Liver (tissue), 8 donors: ENCODE measurements at regions not wholly inside any gene's neighbourhood (a gene's known extent, or its start where the extent isn't known, plus 50 kb on each side); places are given as distances from the start of the nearest gene placed in this dataset.

Experiments used
- DNase-seq: peaks from one replicate; pipeline ENCODE4 v3.0.0-alpha.2; 2017; ENCODE audit warnings: low spot score
- H3K27ac ChIP-seq, 2 donors: one replicate each; pipeline ENCODE4 v1.7.0; 2013; ENCODE audit warnings: inconsistent platforms in 2 of 2, low read length in 2 of 2, control low read depth in 1 of 2, low read depth in 1 of 2, mild to moderate bottlenecking in 1 of 2
- H3K27me3 ChIP-seq, 4 donors: one replicate each; pipeline versions ENCODE4 v1.6.1 to v1.7.0; 2013; ENCODE audit warnings: low read length in 3 of 4, inconsistent platforms in 1 of 4, mild to moderate bottlenecking in 1 of 4, moderate library complexity in 1 of 4; ENCODE audit not compliant: control insufficient read depth in 4 of 4, insufficient read depth in 4 of 4
- H3K36me3 ChIP-seq, 4 donors: one replicate each; pipeline versions ENCODE4 v1.6.1 to v1.7.0; 2013; ENCODE audit warnings: low read length in 3 of 4, mild to moderate bottlenecking in 3 of 4, low read depth in 1 of 4, moderate library complexity in 1 of 4; ENCODE audit not compliant: control insufficient read depth in 4 of 4, insufficient read depth in 3 of 4
- H3K4me1 ChIP-seq, 4 donors: one replicate each; pipeline versions ENCODE4 v1.6.1 to v1.7.0; 2013; ENCODE audit warnings: low read length in 3 of 4, mild to moderate bottlenecking in 3 of 4, moderate library complexity in 1 of 4; ENCODE audit not compliant: control insufficient read depth in 4 of 4, insufficient read depth in 4 of 4
- H3K4me3 ChIP-seq, 3 donors: one replicate each; pipeline versions ENCODE4 v1.6.1 to v1.7.0; 2013; ENCODE audit warnings: low read length in 3 of 3, control low read depth in 1 of 3, low read depth in 1 of 3, mild to moderate bottlenecking in 1 of 3
- H3K9ac ChIP-seq, 2 donors: one replicate each; pipeline ENCODE4 v1.7.0; 2013; ENCODE audit warnings: low read length in 2 of 2, mild to moderate bottlenecking in 2 of 2, moderate library complexity in 2 of 2, control low read depth in 1 of 2, low read depth in 1 of 2
- H3K9me3 ChIP-seq, 4 donors: one replicate each; pipeline versions ENCODE4 v1.6.1 to v1.7.0; 2013; ENCODE audit warnings: low read length in 3 of 4; ENCODE audit not compliant: control insufficient read depth in 4 of 4
- ATF3 ChIP-seq: IDR thresholded peaks from 2 replicates; pipeline ENCODE4 v1.6.1; 2016; ENCODE audit warnings: antibody characterized with exemption
- CTCF ChIP-seq: fragments of 150-350 bp; IDR thresholded peaks from 2 replicates; pipeline ENCODE4 v1.5.1; 2017; ENCODE audit warnings: improper control_type of control experiment, low read depth, low read length; ENCODE audit not compliant: missing input control
- EGR1 ChIP-seq, 2 donors: IDR thresholded peaks; 2 replicates each; pipeline ENCODE4 v1.6.1; 2016 to 2018; ENCODE audit warnings: antibody characterized with exemption in 2 of 2, low read depth in 2 of 2
- FOXA1 ChIP-seq: IDR thresholded peaks from 2 replicates; pipeline ENCODE4 v1.6.1; 2016; ENCODE audit warnings: antibody characterized with exemption
- FOXA2 ChIP-seq: IDR thresholded peaks from 2 replicates; pipeline ENCODE4 v1.6.1; 2016; ENCODE audit warnings: antibody characterized with exemption
- GABPA ChIP-seq, 2 donors: IDR thresholded peaks in 1 of 2; conservative IDR thresholded peaks in 1 of 2; 2 replicates each; pipeline ENCODE4 v1.6.1; 2016; ENCODE audit warnings: antibody characterized with exemption in 2 of 2, mild to moderate bottlenecking in 1 of 2, moderate library complexity in 1 of 2
- HNF4A ChIP-seq, 2 donors: conservative IDR thresholded peaks; 2 replicates each; pipeline ENCODE4 v1.6.1; 2016; ENCODE audit warnings: antibody characterized with exemption in 2 of 2, mild to moderate bottlenecking in 2 of 2
- HNF4G ChIP-seq: IDR thresholded peaks from 2 replicates; pipeline ENCODE4 v1.6.1; 2016; ENCODE audit warnings: antibody characterized with exemption
- JUND ChIP-seq, 2 donors: IDR thresholded peaks; 2 replicates each; pipeline ENCODE4 v1.6.1; 2016; ENCODE audit warnings: antibody characterized with exemption in 2 of 2
- NR2F2 ChIP-seq: IDR thresholded peaks from 2 replicates; pipeline ENCODE4 v1.6.1; 2016; ENCODE audit warnings: antibody characterized with exemption
- RAD21 ChIP-seq, 2 donors: IDR thresholded peaks; 2 replicates each; pipeline ENCODE4 v1.6.1; 2016; ENCODE audit warnings: antibody characterized with exemption in 2 of 2, mild to moderate bottlenecking in 2 of 2
- REST ChIP-seq: IDR thresholded peaks from 2 replicates; pipeline ENCODE4 v1.6.1; 2016; ENCODE audit warnings: antibody characterized with exemption, mild to moderate bottlenecking
- RXRA ChIP-seq, 2 donors: IDR thresholded peaks; 2 replicates each; pipeline ENCODE4 v1.6.1; 2017 to 2018; ENCODE audit warnings: antibody characterized with exemption in 2 of 2, mild to moderate bottlenecking in 1 of 2
- SP1 ChIP-seq: IDR thresholded peaks from 2 replicates; pipeline ENCODE4 v1.6.1; 2018; ENCODE audit warnings: antibody characterized with exemption, mild to moderate bottlenecking
- TAF1 ChIP-seq: conservative IDR thresholded peaks from 2 replicates; pipeline ENCODE4 v1.6.1; 2016; ENCODE audit warnings: antibody characterized with exemption, mild to moderate bottlenecking
- YY1 ChIP-seq: IDR thresholded peaks from 2 replicates; pipeline ENCODE4 v1.6.1; 2016; ENCODE audit warnings: antibody characterized with exemption, mild to moderate bottlenecking
- WGBS: extraction: QIAGEN DNeasy Blood & Tissue Kit; methylation state at CpG from one replicate; pipeline ENCODE4 v1.1.7; 2013; 5-methylcytosine and 5-hydroxymethylcytosine counted together
- TF ChIP-seq, protein P1 (sequence below): IDR thresholded peaks from 2 replicates; pipeline ENCODE4 v1.6.1; 2016; ENCODE audit warnings: antibody characterized with exemption
- TF ChIP-seq, protein P2 (sequence below): IDR thresholded peaks from 2 replicates; pipeline ENCODE4 v1.6.1; 2016; ENCODE audit warnings: antibody characterized with exemption
- donor health status: healthy.
- donor health status: healthy.
- donor health status: healthy.
- donor health status: healthy.
- donor health status: healthy.

GRCh38 chr10:55203874-55204273 is 402.8 kb upstream of the PCDH15 start:
- Histone ChIP-seq H3K9ac (no peak overlapping the region), H3K4me3 (no peak overlapping the region), H3K9me3 (no peaks in the 10 kb centered on the region), H3K27ac (no peak overlapping the region), H3K4me1 (no peaks in the 10 kb centered on the region), H3K27me3 (no peaks in the 10 kb centered on the region), H3K36me3 (no peaks in the 10 kb centered on the region)
- no peak for DNase-seq
- TF ChIP-seq TAF1: no peak
- no peak for TF ChIP-seq HNF4A (conservative IDR thresholded peaks at IDR 0.05)
- TF ChIP-seq FOXA2: no peak
- TF ChIP-seq NR2F2: no peak
- TF ChIP-seq, protein P1, sequence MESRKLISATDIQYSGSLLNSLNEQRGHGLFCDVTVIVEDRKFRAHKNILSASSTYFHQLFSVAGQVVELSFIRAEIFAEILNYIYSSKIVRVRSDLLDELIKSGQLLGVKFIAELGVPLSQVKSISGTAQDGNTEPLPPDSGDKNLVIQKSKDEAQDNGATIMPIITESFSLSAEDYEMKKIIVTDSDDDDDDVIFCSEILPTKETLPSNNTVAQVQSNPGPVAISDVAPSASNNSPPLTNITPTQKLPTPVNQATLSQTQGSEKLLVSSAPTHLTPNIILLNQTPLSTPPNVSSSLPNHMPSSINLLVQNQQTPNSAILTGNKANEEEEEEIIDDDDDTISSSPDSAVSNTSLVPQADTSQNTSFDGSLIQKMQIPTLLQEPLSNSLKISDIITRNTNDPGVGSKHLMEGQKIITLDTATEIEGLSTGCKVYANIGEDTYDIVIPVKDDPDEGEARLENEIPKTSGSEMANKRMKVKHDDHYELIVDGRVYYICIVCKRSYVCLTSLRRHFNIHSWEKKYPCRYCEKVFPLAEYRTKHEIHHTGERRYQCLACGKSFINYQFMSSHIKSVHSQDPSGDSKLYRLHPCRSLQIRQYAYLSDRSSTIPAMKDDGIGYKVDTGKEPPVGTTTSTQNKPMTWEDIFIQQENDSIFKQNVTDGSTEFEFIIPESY: no peak
- no peak for TF ChIP-seq RAD21 (IDR thresholded peaks at IDR 0.05)
- TF ChIP-seq CTCF: no peak
- TF ChIP-seq RXRA (IDR thresholded peaks at IDR 0.05): no peak
- TF ChIP-seq SP1: no peak
- no peak for TF ChIP-seq JUND (IDR thresholded peaks at IDR 0.05)
- TF ChIP-seq, protein P2, sequence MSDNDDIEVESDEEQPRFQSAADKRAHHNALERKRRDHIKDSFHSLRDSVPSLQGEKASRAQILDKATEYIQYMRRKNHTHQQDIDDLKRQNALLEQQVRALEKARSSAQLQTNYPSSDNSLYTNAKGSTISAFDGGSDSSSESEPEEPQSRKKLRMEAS: no peak
- TF ChIP-seq REST: no peak
- TF ChIP-seq EGR1 (IDR thresholded peaks at IDR 0.05; ENCODE audit: low read depth in 2 of 2): no peak
- no peak for TF ChIP-seq YY1
- TF ChIP-seq FOXA1: no peak
- TF ChIP-seq GABPA (IDR thresholded peaks at IDR 0.05 in 1 of 2, conservative IDR thresholded peaks at IDR 0.05 in 1 of 2): no peak
- TF ChIP-seq HNF4G: no peak

DNA sequence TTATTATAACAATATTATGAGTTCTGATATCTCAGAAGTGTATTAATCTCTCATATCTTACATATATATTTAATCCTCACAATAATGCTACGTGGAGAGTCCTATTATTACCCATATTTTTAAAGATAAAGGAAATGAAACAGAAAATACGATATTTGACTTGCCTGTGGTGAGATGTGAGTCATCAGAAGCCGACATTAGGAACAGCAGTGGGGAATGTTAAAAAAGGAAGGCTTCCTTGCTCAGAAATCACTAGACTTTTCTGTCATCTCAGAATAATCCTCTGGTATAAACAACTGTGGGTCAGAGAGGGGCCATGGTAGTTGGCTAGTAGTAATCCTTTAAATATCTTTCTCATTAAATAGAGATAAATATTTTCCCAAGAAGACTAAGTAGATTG is 402.3 kb upstream of the PCDH15 start:
- Histone ChIP-seq H3K4me1 (no peaks in the 10 kb centered on the region), H3K27ac (no peak overlapping the region), H3K9ac (no peak overlapping the region), H3K9me3 (no peaks in the 10 kb centered on the region), H3K27me3 (no peaks in the 10 kb centered on the region), H3K4me3 (no peak overlapping the region), H3K36me3 (no peaks in the 10 kb centered on the region)
- whole genome bisulfite sequencing: 50% methylated on average over 3 of the region's 3 CpGs
- no peak for DNase-seq
- TF ChIP-seq RXRA (IDR thresholded peaks at IDR 0.05) (no peak), CTCF (no peak), TAF1 (no peak), GABPA (IDR thresholded peaks at IDR 0.05 in 1 of 2, conservative IDR thresholded peaks at IDR 0.05 in 1 of 2) (no peak), SP1 (no peak), ATF3 (no peak), NR2F2 (no peak)
- TF ChIP-seq, protein P2: no peak
